B cell (primary cell): ENCODE measurements at regions not wholly inside any gene's neighbourhood (a gene's known extent, or its start where the extent isn't known, plus 50 kb on each side); places are given as distances from the start of the nearest gene placed in this dataset.

Experiments used
- ATAC-seq: fragments of 200-7000 bp; cut with Tn5 transposase; one replicate; pipeline ENCODE4 v1.10.0; 2021; ENCODE audit warnings: low read depth, mild to moderate bottlenecking, moderate number of reproducible peaks, moderate library complexity
- CTCF ChIA-PET: fragments of 350-600 bp; sonication (Branson Sonifier 250); formaldehyde crosslinking; loops from one replicate; lab custom pipeline; 2021; ENCODE audit warnings: antibody characterized with exemption, inconsistent platforms; lab: Charles Lee
- POLR2A ChIA-PET: fragments of 350-600 bp; sonication (Branson Sonifier 250); formaldehyde crosslinking; loops from one replicate; lab custom pipeline; 2021; ENCODE audit warnings: antibody characterized with exemption; lab: Charles Lee
- DNase-seq: peaks from one replicate; pipeline ENCODE4 v3.0.0; 2013
- H2AFZ ChIP-seq: 2 replicates; pipeline ENCODE4 v1.6.1; 2012; ENCODE audit warnings: mild to moderate bottlenecking, low read depth, low read length; ENCODE audit not compliant: insufficient read depth, poor library complexity, severe bottlenecking
- H3K27ac ChIP-seq, 2 donors: 1 replicate in 1 of 2; 2 replicates in 1 of 2; pipeline ENCODE4 v1.5.1; 2012 to 2013; ENCODE audit warnings: low read length in 2 of 2, mild to moderate bottlenecking in 2 of 2, moderate library complexity in 1 of 2
- H3K27me3 ChIP-seq, 4 experiments: fragments of 200-600 bp in 1 of 4; sonication (generic) in 1 of 4; replicated peaks in 1 of 4; 1 replicate in 2 of 4; 2 replicates in 2 of 4; pipeline versions ENCODE4 v1.6.1 to v1.7.0; 2013 to 2016; ENCODE audit warnings: low read length in 3 of 4, mild to moderate bottlenecking in 2 of 4, mixed read lengths in 1 of 4, moderate library complexity in 1 of 4; ENCODE audit not compliant: insufficient read depth in 4 of 4, control insufficient read depth in 3 of 4; ENCODE audit errors: control extremely low read depth in 1 of 4
- H3K36me3 ChIP-seq, 2 experiments: replicated peaks in 1 of 2; 1 replicate in 1 of 2; 2 replicates in 1 of 2; pipeline versions ENCODE4 v1.6.1 to v1.7.1; 2013; ENCODE audit warnings: low read length in 1 of 2; ENCODE audit not compliant: insufficient read depth in 2 of 2, control insufficient read depth in 1 of 2; ENCODE audit errors: control extremely low read depth in 1 of 2, extremely low read depth in 1 of 2
- H3K4me1 ChIP-seq, 2 donors: fragments of 200-600 bp in 1 of 2; sonication (generic) in 1 of 2; 1 replicate in 1 of 2; 2 replicates in 1 of 2; pipeline versions ENCODE4 v1.5.1 to v1.6.1; 2013 to 2017; ENCODE audit warnings: low read length in 2 of 2; ENCODE audit not compliant: control insufficient read depth in 2 of 2, insufficient read depth in 2 of 2
- H3K4me2 ChIP-seq: replicated peaks from 2 replicates; pipeline ENCODE3; 2012; ENCODE audit warnings: mild to moderate bottlenecking, low read depth, low read length; ENCODE audit not compliant: poor library complexity, severe bottlenecking
- H3K4me3 ChIP-seq, 5 experiments: fragments of 200-600 bp in 1 of 5; sonication (generic) in 1 of 5; 1 replicate in 3 of 5; 2 replicates in 2 of 5; pipeline versions ENCODE4 v1.5.1 to v1.7.0; 2011 to 2016; ENCODE audit warnings: low read length in 4 of 5, mild to moderate bottlenecking in 4 of 5, low read depth in 2 of 5, control low read depth in 1 of 5, moderate library complexity in 1 of 5; ENCODE audit not compliant: insufficient read depth in 1 of 5; ENCODE audit errors: control extremely low read depth in 1 of 5, extremely low read depth in 1 of 5
- H3K79me2 ChIP-seq: fragments of 200-600 bp; sonication (generic); one replicate; pipeline ENCODE4 v1.6.0; 2016; ENCODE audit warnings: low read length; ENCODE audit not compliant: control insufficient read depth, insufficient read depth
- H3K9ac ChIP-seq: fragments of 200-600 bp; sonication (generic); 2 replicates; pipeline ENCODE4 v1.6.1; 2017; ENCODE audit warnings: mild to moderate bottlenecking, low read length, moderate library complexity
- H3K9me3 ChIP-seq, 3 donors: one replicate each; pipeline versions ENCODE4 v1.6.1 to v1.7.1; 2013; ENCODE audit warnings: low read length in 2 of 3; ENCODE audit not compliant: control insufficient read depth in 2 of 3, insufficient read depth in 1 of 3; ENCODE audit errors: control extremely low read depth in 1 of 3
- H4K20me1 ChIP-seq: 2 replicates; pipeline ENCODE4 v1.6.0; 2012; ENCODE audit warnings: mild to moderate bottlenecking, low read length; ENCODE audit not compliant: insufficient read depth, control insufficient read depth, poor library complexity, severe bottlenecking
- H3K27ac Mint-ChIP-seq: one replicate; pipeline ENCODE4 v1.8.0; 2021; ENCODE audit warnings: mixed read lengths
- H3K27me3 Mint-ChIP-seq: one replicate; pipeline ENCODE4 v1.8.0; 2021; ENCODE audit warnings: mixed read lengths
- H3K4me1 Mint-ChIP-seq: one replicate; pipeline ENCODE4 v1.8.0; 2021; ENCODE audit warnings: mixed read lengths
- H3K4me3 Mint-ChIP-seq: one replicate; pipeline ENCODE4 v1.8.0; 2021; ENCODE audit warnings: mixed read lengths
- H3K9me3 Mint-ChIP-seq: one replicate; pipeline ENCODE4 v1.8.0; 2022; ENCODE audit warnings: mixed read lengths; ENCODE audit not compliant: insufficient read depth
- CTCF ChIP-seq: fragments of 200-600 bp; IDR thresholded peaks from one replicate; pipeline ENCODE4 v1.8.0; 2022; ENCODE audit warnings: antibody characterized with exemption, mild to moderate bottlenecking
- EZH2 ChIP-seq: IDR thresholded peaks from 2 replicates; pipeline ENCODE4 v1.6.1; 2012; ENCODE audit warnings: borderline replicate concordance, low read depth, mild to moderate bottlenecking, moderate library complexity, low read length; ENCODE audit not compliant: insufficient read depth, poor library complexity, severe bottlenecking
- WGBS: methylation state at CpG from one replicate; pipeline ENCODE4 v1.1.5; 2013; ENCODE audit warnings: missing lambda C conversion rate; ENCODE audit not compliant: insufficient coverage; 5-methylcytosine and 5-hydroxymethylcytosine counted together
- intact Hi-C: fragments of 100-400 bp; cut with micrococcal nuclease; formaldehyde crosslinking; loops from one replicate; pipeline ENCODE4 v1.10.0; 2022

DNA sequence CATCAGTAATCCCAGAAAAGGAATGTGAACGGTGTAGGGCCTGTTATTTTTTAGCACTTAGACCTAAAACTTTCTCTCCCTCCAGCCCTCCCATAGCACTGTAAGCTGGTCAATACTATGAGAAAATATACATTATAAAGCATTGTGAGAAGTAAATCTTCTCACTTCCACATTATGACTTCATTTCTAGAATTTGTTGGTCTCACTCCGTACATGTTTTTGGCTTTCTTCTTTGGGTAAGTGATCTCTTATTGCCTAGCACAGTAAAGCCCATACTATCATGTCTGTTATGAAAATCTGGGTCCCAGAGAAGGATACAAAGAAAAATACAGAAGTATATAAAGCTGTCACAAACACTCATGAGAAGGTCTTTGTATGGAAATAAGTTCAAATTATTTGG is 1851.1 kb upstream of the IGFBP7 start:
- Histone ChIP-seq H3K27me3 (no peaks in the 10 kb centered on the region), H3K9me3 (peaks cover 0 to 1% (median 0%) of the 10 kb centered on the region in 3 donors), H3K27ac (no peak overlapping the region), H3K9ac (no peak overlapping the region), H3K4me2 (no peak overlapping the region), H4K20me1 (no peaks in the 10 kb centered on the region), H3K4me3 (no peak overlapping the region), H3K4me1 (no peaks in the 10 kb centered on the region), H2AFZ (no peak overlapping the region), H3K36me3 (no peaks in the 10 kb centered on the region), H3K79me2 (no peaks in the 10 kb centered on the region)
- ChIA-PET CTCF (no interaction called here), POLR2A (no interaction called here)
- TF ChIP-seq CTCF (no peak), EZH2 (no peak)
- H3K4me1 Mint-ChIP-seq = no peaks in the 10 kb centered on the region
- H3K4me3 Mint-ChIP-seq = no peak overlapping the region
- no peaks in the 10 kb centered on the region for H3K27me3 Mint-ChIP-seq
- intact Hi-C loops = no loop called here
- ATAC-seq = no peak
- no peak overlapping the region for H3K27ac Mint-ChIP-seq
- no peak for DNase-seq
- H3K9me3 Mint-ChIP-seq = no peaks in the 10 kb centered on the region
- WGBS = no CpG with 5 or more reads among the region's 2 CpGs

GRCh38 chr4:58961925-58962324 is 1851.7 kb upstream of the IGFBP7 start:
- POLR2A ChIA-PET = no interaction called here
- ATAC-seq (no peak), DNase-seq (no peak)
- no peaks in the 10 kb centered on the region for H3K27me3 ChIP-seq
- H3K4me1 Mint-ChIP-seq = no peaks in the 10 kb centered on the region
- no peak overlapping the region for H3K4me2 ChIP-seq
- TF ChIP-seq EZH2 (no peak), CTCF (no peak)
- WGBS = no CpG with 5 or more reads among the region's 2 CpGs
- H3K27ac Mint-ChIP-seq = no peak overlapping the region
- no peak overlapping the region for H3K27ac ChIP-seq
- no peaks in the 10 kb centered on the region for H3K9me3 Mint-ChIP-seq
- no peaks in the 10 kb centered on the region for H3K27me3 Mint-ChIP-seq
- H3K9me3 ChIP-seq = peaks cover 0 to 1% (median 0%) of the 10 kb centered on the region in 3 donors
- no peak overlapping the region for H2AFZ ChIP-seq
- H3K36me3 ChIP-seq = no peaks in the 10 kb centered on the region
- CTCF ChIA-PET = no interaction called here
- H3K9ac ChIP-seq = no peak overlapping the region
- intact Hi-C loops = no loop called here
- H3K79me2 ChIP-seq = no peaks in the 10 kb centered on the region
- H3K4me1 ChIP-seq = no peaks in the 10 kb centered on the region
- no peaks in the 10 kb centered on the region for H4K20me1 ChIP-seq
- no peak overlapping the region for H3K4me3 Mint-ChIP-seq
- no peak overlapping the region for H3K4me3 ChIP-seq
